NCI-H1092 (cell line): ENCODE measurements at regions not wholly inside any gene's neighbourhood (a gene's known extent, or its start where the extent isn't known, plus 50 kb on each side); places are given as distances from the start of the nearest gene placed in this dataset.
A peak's percentile ranks its signal among the peaks of the same experiment; 100 is the strongest.

ENCODE experiments used
- DNase-seq: peaks from one replicate; lab custom pipeline; 2025; lab: John Stamatoyannopoulos, UW

DNA sequence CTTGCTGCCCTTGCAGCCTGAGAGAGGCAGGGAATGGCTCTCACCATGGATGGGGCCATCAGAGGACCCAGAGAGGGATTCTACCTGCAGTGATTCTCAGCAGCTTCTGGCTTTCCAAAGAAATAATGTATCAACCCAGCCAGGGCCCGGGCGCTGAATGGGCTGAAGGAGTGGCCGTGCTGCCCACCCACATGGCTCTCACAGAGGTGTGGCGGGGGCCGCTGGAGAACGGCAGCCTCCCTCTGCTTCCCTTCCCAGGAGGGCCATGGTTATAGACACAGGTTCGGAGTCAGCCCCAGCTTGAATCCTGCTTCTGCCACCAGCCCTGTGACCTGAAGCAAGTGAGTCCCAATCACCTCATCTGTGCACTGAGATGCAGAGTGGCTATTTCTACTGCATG lies 82.7 kb downstream of the THAP12 start:
- DNase-seq: no peak

DNA sequence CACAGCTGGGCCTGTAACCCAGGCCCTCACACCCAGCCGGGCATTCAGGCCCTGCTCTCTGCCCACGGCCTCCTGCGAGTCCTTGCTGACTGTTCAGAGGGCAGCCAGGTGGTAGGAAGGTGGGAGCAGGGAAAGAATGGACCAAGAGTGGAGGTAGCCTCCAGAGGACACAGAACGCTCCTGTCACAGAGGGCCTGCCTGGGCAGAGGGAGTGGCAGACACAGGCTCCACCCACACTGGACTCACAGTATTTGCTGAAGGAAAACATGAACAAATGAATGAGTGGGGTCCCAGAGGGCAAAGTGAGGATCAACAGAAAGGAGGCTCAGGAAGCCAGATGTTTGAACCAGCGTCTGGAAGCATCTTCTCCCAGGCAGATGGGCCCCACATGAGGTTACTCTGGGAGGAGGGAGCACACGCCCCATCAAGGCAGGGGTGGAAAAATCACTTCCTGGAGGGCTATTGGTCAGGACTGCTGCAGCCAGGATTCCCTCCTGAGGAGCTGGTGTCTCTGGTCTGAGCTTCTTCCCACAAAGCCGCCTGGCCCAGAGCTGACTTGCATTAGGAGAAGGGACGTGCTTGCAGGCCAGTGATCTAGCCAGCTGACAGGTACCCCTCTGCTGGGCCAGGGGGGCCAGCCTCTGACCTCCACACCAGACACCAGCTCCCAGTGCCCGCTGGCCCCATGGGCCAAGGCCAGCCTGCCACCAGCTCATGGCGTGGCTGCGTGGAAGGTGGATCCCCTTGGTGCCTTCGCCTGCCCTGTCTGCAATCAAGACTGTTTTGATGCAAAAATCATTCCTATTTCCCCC lies 84.0 kb downstream of the THAP12 start:
- no peak for DNase-seq

DNA sequence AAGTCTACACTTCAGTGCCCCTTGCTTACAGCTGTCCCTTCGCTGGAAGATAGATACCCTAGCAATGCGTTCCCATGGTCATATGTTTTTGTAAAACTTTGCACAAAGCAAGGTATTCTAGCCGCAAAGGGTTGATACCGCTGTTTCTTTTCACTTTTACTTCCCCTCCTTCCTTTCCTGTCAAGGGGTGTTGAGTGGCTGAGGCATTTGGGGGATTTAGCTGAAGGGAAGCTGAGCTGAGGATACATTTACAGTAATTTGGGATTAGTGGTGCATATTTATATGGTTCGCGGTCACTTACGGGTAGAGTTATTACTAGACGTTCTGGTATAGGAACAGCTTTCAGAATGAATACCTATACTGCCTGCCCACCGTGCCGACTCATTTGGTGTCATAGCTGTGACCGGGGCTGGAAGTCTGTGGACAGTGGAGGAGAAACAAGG lies 86.9 kb upstream of the WNT11 start:
- no peak for DNase-seq

DNA sequence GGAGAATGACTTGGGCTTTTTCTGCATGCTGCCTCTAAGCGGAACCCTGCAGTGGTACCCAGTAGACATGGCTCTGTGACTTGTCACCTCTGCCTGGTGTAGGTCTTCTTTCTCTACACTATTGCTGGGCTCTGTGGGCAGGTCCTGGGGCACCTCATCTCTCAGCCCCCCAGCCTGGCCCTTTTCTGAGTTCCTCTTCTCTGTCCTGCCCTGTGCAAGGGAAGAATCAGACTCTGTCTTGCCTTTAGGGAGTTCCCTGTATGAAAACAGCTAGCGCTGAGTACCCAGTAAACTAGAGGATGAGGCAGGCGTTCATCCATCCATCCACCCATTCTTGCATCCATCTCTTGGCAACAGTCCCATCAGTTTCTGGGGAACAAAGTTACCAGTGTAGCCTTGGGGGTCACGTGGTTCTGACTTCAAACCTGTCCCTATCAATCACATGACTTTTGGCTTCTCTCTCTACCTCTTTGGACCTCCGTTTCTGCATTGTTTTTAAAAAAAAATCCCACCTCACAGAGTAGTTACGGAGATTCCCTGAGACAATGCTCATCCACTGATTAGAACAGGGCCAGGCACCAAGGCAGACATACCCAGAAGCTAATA lies 86.4 kb upstream of the WNT11 start:
- no peak for DNase-seq

DNA sequence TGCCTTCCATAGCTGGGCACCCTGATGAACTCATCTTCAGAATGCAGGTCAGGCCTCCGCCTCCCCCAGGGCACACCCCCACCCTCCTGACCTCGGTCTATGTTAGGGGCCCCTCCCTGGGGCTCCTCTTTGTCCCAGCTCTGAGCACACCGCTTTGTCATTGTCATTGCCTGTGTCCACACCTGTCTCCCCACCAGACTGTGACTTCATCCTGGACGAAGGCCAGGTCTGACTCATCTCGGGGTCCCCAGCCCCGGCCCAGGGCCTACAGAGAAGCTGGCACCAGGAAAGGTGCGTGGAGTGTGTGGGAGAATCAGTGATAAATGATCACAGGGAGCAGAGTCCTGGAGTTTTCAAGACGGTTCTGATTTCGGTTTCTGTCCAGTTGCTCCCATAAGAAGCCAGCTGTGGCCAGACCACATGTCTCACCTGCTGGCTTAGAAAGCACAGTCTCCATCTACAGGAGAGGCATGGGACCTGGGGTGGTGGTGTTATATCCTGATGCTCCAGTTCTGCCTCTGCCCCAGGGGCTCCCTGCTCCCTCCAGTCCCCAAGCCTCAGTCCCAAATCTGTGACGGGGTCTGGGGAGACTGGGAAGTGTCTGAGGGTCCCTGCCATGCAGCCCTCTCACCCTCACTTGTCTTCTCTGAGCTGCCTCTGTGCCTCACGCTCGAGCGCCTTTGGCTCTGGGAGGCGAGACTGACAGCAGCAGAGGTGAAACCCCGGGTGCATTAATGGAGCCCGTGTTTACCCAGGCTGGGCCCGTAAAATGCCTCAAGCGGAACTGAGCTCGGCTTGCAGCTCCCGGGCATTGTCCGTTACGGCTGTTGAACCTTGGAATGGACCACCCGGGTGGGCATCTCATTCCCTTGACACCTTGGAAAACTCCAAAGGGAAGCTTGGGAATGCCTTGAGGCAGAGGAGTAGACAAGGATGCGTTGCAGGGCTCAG lies 85.5 kb upstream of the WNT11 start:
- peak; percentile 67 for DNase-seq

DNA sequence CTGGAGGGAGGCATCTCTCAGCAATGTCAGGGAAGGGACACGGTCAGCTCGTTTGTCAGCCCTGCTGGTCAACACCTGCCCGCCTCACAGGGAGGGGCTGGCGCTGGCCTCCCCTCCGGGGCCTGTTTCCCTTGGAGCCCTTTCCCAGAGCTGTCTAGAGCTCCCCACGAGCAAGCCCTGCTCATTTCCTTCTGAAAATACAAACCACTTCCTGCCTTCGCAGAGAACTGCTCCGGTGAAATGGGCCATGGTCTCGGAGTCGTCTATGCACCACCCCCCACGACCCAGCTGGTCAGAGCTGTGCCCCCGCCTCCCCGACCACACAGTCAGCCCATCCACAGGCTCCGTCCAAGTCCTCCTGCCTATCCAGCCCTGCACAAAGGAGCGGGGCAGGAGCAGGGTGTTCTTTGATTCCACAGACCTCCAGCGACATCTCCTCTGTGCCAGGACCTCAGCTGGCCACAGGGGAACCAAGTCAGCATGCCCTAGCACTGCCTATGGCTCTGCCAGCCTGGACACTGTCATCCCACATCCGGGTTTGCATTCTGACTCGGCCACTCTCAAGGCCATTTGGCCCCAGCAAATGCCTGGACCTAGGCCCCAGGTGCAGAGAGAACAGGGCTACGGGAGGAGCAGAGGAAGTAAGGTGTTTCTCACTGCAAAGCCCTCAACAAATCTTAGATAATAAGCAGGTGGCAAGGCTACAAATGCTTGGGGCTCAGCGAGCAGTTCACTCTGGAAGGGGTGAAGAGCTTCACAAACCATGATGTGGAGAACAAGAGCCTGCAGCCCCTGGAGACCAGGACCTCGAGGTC lies 82.1 kb upstream of the WNT11 start:
- DNase-seq: no peak

DNA sequence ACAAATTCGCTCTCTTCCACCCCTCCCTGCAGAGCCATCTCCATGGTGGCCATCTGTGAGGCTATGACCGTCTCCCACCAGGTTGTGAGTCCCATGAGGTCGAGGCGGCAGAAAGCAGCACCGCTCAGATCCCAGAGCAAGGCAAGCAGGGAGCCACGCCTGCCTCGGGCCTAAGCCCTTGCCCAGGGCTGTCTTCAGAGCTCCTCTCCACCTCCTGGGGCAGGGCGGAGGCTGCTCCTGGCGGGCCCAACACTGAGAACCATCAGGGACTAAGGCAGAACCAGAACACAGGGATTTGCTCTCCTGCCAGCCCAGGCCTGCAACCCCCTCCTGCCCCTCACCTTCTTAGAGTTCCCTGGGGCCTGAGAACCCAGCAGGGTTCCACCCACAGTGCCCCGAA lies 80.9 kb upstream of the WNT11 start:
- DNase-seq: no peak

DNA sequence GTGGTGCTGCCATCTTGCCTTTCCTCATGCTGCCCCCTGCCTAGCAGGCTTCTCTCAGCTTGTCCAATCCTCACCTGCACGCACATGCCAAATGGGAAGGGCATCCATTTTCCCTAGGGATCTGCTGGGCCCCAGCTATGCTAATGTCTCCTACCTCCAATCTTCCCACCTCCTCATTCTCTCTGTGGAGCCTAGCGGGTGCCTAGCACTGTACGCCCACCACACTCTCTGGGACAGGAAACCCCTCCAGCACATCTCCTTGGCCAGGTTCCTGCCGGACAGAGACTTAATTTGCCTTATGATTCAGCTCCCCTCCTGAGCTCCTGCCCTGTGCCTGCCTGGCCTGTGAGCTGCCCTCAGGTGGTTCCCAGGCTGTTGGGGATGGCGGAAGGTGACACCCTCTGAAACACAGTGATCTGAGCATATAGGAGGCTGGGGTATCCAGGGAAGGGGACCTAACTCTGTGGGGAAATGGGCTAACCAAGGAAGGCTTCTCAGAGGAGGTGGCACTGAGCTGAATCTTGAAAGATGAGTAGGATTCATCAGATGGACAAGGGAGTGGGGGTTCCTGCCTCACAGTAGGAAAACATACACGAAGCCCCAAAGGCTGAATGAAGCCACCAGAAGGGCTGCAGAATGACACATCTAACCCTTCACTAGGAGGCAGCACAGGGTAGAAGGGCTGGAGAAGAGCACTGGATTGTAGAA lies 79.2 kb upstream of the WNT11 start:
- no peak for DNase-seq

DNA sequence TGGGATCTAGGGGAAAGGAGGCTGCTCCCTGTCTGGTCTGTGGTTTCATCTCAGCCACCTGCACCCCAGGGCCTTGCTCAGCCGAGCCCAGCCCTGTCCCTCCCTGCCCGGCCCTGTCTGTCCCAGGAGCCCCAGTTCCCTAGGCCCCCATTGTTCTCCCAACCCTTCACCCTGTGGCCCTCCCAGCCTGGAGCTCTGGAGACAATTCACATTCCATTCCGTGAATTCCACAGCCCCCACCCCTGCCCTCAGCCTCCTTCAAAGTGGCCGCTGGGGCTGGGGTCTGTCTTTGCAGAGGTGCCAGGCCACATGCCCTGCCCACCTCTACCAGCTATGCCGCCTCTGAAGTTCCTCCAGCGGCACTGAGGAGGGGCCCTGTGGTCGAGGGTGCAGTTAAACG lies 77.9 kb upstream of the WNT11 start:
- DNase-seq: no peak

DNA sequence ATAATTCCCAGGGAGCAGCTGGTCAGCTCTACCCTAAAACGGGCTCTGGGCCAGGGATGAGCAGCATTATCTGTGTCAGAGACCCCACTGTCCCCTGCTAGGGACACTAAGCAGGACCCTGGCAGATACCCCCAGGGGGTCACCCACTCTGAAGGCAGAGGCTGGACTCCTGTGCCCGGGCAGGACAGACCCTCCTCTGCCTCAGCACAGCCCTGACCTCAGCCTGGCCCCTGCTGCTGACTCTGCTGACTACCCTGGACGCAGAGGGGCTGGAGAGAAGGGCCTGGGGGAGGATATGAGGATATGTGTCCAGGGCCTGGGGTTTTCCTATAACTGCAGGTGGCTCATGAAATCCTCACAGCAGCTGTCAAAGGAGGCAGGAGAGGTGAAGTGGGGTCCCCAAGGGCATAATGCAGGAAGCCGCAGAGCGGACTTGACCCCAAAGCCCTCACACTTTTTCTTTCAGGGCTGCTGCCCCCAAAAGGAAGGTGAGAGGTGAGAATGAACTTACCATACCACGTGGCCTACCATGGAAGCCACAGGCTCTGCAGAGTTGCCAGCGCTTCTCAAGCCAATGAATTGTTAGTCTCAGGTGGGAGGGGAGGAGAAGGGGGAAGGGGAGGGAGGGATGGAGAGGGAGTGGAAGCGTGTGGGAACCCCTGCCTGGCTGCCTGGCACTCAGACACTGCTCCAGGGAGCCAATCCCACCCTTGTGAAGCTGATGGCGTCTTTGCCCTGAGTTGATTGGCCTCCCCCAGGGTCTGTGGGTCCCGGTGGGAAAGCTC lies 76.7 kb upstream of the WNT11 start:
- peak; percentile 23 for DNase-seq

DNA sequence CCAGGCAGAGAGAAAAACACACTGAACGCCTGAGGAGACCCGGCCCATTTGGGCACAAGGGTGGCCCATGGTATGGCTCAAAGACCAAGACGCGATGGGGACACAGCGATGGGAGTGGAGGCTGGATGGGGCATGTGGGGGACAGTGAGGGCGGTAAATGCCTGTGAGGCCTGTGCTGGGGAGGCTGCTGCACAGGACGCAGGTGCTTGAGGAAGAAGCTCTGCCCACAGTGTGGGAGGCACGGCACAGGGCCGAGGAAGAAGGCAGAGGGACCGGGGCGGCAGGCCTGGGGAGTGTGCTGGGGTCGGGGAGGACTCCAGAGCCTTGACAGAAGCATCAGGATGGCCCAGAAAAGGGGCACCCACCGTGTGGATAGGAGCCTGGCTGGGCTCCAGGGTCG lies 75.9 kb upstream of the WNT11 start:
- no peak for DNase-seq

DNA sequence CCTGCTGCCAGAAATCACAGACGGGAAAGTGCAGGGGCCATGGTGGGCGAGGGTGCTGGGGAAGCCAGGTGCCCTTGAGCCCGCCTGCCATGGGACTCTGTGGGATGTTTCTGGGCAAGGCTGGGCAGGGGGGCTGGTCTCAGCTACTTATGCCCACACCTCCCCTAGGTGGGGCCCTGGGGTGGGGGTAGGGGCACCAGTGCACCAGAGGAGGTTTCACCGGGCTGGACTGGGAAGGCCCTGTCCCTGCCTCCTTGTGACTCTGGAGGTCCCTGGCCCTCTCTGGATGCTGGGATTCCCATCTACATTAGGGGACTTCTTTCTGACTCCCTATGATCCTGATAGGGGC lies 75.2 kb upstream of the WNT11 start:
- no peak for DNase-seq

DNA sequence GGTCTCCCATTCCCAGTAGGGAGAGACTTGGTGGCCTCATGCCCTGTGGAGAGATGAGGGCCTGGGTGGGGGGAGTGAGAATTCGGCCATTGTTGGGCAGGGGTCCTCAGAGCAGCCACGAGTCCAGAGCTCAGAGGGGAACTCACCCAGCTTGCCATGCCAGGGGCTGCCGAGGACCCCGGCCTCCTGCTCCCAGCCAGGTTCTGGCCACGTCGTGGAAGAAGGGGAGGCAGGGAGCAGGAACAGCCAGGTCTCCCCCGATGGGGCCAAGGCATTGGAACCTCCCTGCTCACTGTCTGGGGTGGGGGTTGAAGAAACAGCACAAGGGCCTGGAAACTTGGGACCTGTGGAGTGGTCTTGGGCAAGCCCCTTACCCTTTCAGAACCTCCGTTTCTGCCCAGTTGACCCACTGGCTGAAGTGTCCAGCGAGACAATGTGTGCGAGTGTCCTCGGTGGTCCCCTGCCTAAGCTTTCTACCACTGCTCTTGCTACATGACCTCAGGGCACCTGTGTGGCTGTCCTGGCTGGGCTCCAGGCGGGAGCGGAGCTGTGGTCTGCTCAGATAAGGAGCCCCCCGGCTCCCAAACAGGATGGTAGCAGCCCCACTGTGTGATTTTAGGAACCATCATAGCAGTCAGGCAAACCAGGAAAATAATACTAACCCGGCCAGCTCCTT lies 74.7 kb upstream of the WNT11 start:
- no peak for DNase-seq

DNA sequence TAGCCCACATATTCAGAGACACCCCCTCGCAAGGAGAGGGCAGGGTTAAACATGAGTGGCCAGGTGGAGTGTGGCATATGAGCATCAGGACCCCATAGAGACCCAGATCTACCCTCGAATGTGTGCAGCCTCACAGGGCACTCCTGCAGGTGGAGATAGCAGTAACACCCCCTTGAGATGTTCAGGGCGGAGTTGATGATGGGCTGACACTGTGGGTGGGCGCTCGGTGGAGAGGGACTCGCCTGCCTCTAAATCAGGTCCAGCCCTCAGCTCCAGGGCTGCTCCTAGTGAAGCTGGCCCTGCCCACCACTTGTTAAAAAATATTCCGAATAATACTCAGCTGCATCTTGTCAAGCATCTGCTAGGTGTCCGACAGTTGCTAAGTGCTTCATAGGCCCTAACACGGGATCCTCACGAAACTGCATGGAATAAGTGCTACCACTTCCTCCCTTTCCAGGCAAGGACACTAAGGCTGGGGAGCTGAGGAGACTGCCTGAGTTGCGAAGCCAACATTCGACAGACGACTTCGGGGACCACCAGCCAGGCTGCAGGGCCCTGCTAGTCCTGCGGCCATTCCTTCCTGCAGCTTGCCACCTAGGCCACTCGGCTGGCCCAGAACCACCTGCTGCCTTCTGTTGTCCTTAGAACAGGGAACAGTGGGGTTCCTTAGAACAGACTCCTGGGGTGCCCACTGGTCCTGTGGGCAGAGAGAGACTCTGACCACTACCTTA lies 74.0 kb upstream of the WNT11 start:
- no peak for DNase-seq

DNA sequence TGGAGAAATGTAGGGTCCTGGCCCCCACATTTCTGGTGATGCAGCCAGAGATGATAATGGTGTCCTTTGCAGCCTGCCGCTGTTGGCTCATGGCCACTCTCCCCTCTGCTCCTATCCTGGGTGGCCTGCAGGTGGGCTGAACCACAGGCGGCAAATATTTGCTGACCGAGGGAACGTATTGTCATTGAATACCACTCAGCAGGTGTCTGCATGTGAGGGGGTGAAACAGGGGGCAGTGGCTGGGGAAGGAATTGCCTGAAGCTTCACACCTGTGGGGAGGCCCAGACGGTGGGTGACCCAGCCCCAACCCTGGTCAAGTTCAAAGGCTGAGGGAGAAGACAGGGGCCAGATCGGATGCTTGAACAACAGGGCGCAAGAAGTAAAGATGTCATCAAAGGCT lies 73.3 kb upstream of the WNT11 start:
- DNase-seq: peak; percentile 59

DNA sequence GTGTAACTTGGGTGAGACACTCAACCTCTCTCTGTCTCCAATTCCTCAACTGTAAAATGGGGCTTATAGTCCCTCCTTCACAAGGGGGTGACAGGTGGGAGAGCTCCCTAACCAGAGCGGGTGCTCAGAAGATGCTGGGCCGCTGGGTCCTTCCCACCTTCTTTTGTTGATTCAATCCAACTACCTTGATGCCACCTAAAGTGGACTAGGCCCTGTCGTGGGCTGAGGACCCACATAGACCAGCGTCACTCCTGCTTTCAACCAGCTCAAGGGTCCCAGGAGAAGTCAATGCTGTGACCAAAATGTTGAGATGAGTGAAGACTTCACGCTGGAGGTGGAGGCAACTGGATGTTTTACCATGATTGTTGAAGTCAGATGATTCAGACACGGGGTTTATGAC lies 72.7 kb upstream of the WNT11 start:
- DNase-seq: no peak

DNA sequence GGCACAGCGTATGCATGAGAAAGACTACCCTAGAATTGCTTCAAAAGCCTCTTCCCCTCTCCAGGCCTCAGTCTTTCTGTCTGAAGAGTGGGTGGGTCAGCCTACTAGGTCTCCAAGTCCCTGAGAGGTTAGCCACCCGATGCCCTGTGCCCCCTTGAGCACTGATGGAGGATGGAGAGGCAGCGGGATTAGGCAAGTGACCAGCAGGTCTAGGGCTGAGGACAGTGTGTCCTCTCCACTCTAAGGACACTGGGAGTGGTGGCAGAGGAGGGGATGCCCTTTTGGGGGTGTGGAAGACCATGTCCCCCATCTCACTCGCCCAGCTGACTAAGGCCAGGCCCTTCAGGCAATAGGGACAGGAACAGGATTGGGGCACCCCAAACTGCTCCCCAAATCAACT lies 72.2 kb upstream of the WNT11 start:
- no peak for DNase-seq

DNA sequence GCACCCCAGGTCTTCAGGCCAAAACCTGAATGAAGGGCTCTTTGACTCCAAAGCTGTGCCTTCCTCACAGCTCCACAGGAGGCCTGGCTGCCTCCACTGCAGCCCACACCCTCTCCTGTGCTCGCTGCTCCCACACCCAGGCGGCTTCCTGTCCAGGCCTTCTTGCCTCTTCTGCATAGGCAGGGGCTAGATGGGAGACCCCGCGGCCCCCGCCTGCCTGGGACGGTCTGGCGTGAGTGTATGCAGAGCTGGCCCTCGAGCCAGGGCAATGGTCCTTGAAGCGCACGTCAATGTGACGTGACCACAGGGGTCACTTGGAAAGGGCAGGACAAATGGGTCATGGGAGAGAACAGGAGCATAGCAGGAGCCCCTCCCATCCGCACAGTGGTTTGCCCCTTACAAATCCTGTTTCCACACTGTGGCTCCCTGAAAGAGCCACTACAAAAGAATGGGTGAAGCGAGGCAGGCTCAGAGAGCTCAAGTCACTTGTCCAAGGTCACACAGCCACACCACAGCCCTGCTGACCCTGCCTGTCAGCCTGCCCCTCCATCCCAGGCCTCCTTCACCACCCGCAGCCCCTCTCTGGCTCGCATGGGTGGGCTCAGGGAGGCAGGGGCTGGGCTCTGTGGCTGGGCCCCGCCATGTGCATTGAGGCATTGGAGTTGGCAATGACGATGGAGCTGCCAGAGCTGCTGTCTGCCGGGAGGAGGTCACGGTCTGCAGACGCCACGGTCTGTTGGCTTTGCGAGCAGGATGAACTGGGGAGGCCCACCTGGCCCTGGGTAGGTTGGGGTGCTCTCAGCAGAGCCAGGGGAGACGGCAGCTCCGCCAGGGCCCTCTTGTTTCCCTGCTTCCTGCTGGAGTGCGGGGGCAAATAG lies 71.2 kb upstream of the WNT11 start:
- no peak for DNase-seq
